NCI-H128 (cell line): ENCODE measurements at regions not wholly inside any gene's neighbourhood (a gene's known extent, or its start where the extent isn't known, plus 50 kb on each side); places are given as distances from the start of the nearest gene placed in this dataset.
"Not testable (repeated sequence)": the region's sequence is repeated elsewhere in the genome, so short reads cannot be mapped to it uniquely, and the experiment has no call there.

Experiments used
- DNase-seq: peaks from one replicate; lab custom pipeline; 2025; ENCODE audit not compliant: unreplicated experiment; lab: John Stamatoyannopoulos, UW

- no peak for DNase-seq
Measured at GRCh38 chr1:96559181-96559580, 162.4 kb upstream of the PTBP2 start.

GRCh38 chr1:96559707-96560596, 161.6 kb upstream of the PTBP2 start:
- no peak for DNase-seq

GRCh38 chr1:96562094-96562493, 159.5 kb upstream of the PTBP2 start:
- DNase-seq, result no peak

GRCh38 chr1:96564401-96564800, 157.2 kb upstream of the PTBP2 start:
- DNase-seq, result not testable (repeated sequence)

GRCh38 chr1:96565546-96565945, 156.0 kb upstream of the PTBP2 start:
- no peak for DNase-seq

GRCh38 chr1:96568639-96569038, 152.9 kb upstream of the PTBP2 start:
- no peak for DNase-seq

- no peak for DNase-seq
Measured at GRCh38 chr1:96569288-96569687, 152.3 kb upstream of the PTBP2 start.

- DNase-seq, result no peak
Measured at GRCh38 chr1:96579636-96580035, 141.9 kb upstream of the PTBP2 start.

GRCh38 chr1:96580920-96581319, 140.7 kb upstream of the PTBP2 start:
- DNase-seq, result no peak

GRCh38 chr1:96581772-96582171, 139.8 kb upstream of the PTBP2 start:
- no peak for DNase-seq

- no peak for DNase-seq
Measured at GRCh38 chr1:96583903-96584302, 137.7 kb upstream of the PTBP2 start.

GRCh38 chr1:96587222-96587621, 134.4 kb upstream of the PTBP2 start:
- no peak for DNase-seq

GRCh38 chr1:96588416-96588995, 133.1 kb upstream of the PTBP2 start:
- no peak for DNase-seq

GRCh38 chr1:96595530-96595929, 126.1 kb upstream of the PTBP2 start:
- not testable (repeated sequence) for DNase-seq

GRCh38 chr1:96596226-96596922, 125.2 kb upstream of the PTBP2 start:
- no peak for DNase-seq

GRCh38 chr1:96597218-96597617, 124.4 kb upstream of the PTBP2 start:
- no peak for DNase-seq

GRCh38 chr1:96598416-96599168, 123.0 kb upstream of the PTBP2 start:
- no peak for DNase-seq

- DNase-seq, result not testable (repeated sequence)
Measured at GRCh38 chr1:96604620-96605019, 117.0 kb upstream of the PTBP2 start.

GRCh38 chr1:96617375-96617774, 104.2 kb upstream of the PTBP2 start:
- DNase-seq, result not testable (repeated sequence)

GRCh38 chr1:96632045-96632664, 89.4 kb upstream of the PTBP2 start:
- no peak for DNase-seq

GRCh38 chr1:96633695-96634094, 87.9 kb upstream of the PTBP2 start:
- no peak for DNase-seq
